Activated CD8-positive, alpha-beta memory T cell treated with anti-CD3 and anti-CD28 coated beads for 24 hours (primary cell): ENCODE measurements at regions not wholly inside any gene's neighbourhood (a gene's known extent, or its start where the extent isn't known, plus 50 kb on each side); places are given as distances from the start of the nearest gene placed in this dataset.

Source experiments
- DNase-seq: peaks from one replicate; pipeline ENCODE4 v3.0.0-alpha.2; 2020

GRCh38 chr3:153314038-153314437 lies 152.0 kb downstream of the RAP2B start:
- DNase-seq = no peak

DNA sequence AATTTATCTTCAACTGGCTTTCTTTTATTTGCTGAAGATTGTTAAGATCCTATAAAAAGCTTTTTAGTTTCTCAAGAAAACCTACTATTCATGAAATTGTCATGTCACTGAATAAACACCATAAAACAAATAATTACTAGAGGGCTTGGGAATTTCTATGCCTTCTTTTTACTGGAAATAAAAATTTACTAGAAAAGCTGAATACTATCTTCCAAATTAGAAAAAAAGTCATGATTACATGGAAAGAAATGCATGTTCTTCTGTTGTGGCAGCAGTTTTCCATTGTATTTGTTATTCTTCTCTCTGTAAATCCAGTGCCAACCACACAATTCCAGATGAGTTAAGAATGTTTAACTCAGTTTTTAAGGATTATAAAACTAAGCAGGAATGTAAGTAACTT lies 153.8 kb downstream of the RAP2B start:
- no peak for DNase-seq

GRCh38 chr3:153319705-153320554 lies 157.9 kb downstream of the RAP2B start:
- DNase-seq = no peak

- no peak for DNase-seq
Measured at GRCh38 chr3:153320585-153321128, 158.6 kb downstream of the RAP2B start.

GRCh38 chr3:153328690-153329089 lies 166.7 kb downstream of the RAP2B start:
- DNase-seq = no peak

DNA sequence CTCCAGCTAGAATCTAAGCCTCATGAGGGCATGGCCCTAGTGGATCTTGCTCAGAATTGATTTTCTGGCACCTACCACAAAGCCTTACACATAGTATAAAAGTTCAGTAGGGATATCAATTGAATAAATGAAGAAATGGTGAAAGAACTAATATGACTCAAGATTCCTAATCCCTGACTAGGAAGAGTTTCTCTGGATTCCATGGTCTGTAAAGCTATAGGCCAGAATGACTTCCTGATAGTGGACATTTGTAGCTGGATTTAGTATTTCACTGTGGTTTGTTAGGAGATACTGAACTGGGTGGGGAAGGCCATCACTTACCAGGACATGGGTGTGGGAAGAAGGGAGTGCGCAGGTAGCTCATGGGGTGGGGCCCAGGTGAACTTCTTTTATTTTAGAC lies 168.9 kb downstream of the RAP2B start:
- DNase-seq = no peak

DNA sequence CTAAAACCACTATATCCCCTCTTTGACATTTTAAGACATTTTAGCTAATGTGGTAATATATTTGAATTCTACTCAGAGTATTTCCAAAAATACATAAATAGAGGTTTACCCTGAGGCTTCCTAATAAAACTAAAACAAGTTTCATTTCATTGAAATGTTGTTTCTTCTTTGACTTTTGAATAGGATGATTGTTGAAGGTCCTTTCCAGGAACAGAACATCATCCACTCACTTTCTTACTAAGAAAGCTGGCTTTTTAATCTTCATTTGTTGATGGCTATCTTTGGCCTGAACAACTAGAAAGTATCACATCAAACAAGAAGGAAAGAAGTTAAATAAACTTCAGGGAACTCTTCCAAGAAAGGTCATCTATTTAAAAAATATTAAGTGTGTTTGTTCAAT lies 169.7 kb downstream of the RAP2B start:
- no peak for DNase-seq

DNA sequence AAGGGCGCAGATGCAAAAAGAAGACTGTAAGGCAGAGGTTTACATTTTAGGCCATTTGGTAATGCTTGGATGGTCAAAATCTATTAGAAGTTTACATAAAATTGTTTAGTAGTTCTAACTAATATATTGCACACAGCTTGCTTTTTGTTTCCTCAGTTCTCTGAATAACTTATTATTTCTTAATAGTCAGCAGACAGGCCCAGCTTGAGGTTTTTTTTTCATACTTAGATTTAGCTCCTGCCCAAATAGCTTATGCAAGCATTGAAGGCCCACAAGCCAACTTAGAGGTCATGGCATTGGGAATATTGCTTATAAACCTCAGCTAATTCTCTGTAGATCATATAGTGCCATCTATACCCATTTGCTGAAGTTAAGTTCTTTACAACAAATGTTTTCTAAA lies 172.5 kb downstream of the RAP2B start:
- no peak for DNase-seq

GRCh38 chr3:153337369-153337768 lies 175.3 kb downstream of the RAP2B start:
- DNase-seq = no peak

GRCh38 chr3:153338487-153338886 lies 176.5 kb downstream of the RAP2B start:
- no peak for DNase-seq

DNA sequence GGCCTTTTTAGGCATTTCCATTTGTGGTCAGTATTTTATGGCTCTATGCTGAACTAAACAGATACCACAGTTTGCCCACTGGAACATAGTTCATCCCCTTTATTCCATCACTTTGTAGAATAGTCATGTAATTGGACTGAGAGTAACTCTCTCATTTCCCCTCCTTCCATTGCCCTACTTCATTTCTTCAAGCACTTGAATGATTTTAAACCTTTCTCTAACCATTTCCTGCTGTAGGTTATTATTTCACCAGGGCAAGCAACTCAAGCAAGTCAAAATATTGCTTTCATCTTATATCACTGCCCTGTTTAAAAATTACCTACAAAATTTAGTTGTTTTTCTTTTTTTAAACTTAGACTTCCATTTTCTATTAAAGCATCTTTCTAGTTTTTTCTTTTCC lies 177.0 kb downstream of the RAP2B start:
- no peak for DNase-seq

GRCh38 chr3:153343988-153344782 lies 182.2 kb downstream of the RAP2B start:
- DNase-seq = no peak

DNA sequence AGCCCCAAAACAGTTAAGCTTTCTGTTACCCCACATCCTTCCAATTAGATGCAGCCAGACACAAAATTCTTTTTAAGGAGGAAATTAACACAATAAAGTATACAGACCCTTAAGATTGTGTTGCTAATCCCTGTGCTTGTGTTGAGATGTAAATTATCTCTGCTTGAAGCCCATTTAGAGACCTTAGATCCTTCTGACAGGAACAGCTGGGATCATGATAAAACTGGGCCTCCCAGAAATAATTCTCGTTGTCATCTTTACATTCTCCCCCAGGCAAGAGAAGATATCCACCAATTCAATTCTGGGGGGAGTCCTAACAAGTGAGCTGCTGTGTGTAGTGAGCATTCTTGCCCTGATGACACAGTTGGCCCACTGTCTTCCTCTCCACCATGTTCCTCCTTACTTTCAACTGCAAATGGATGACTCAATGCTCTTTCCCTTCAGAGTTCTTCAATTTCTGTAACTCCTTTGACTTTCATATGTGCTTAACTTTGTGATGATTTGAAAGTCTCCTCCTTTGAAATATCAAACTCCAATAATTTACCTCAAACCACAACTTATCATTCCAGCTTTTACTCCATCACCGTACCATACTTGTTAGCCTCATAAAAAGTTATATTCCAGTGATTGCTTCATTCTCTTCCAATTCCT lies 186.6 kb downstream of the RAP2B start:
- DNase-seq = no peak

- DNase-seq = no peak
Measured at GRCh38 chr3:153349108-153349499, 187.1 kb downstream of the RAP2B start.

GRCh38 chr3:153350420-153350819 lies 188.4 kb downstream of the RAP2B start:
- no peak for DNase-seq

DNA sequence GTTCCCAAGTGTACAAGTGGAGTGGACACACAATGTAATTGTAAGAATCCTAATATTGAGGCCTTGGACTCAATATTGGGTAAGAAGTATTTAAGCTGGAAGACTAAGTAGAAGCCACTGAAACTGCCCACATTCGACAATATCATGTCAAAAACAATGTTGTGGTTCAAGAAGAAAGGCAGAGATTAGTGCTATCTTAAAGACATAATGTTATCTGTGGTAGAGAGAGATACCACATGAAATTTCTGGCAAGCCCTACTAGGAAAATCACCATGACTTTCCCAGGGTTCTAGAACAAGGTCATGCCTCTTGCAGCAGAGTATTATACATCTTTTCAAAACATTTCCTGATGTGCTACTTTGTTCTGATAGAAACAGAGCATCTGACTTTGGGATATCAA lies 192.6 kb downstream of the RAP2B start:
- DNase-seq = no peak

DNA sequence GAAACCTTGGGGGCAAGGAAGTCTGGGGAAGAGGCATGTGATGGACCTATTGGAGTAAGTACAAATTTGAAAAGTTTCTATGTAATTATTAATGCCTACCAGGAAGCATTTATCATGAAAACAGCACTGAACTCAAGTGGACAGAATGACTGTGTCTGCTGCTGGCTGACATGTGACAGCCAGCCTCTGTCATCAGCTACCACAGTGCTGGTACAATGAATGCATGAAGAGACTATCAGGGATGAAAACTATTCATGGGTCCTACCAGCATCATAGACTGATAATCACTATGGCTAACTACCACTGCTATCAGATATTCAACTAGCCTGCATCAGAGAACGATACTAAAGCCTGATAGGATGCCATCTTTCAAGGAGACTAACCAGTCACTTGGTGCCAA lies 193.5 kb downstream of the RAP2B start:
- no peak for DNase-seq

DNA sequence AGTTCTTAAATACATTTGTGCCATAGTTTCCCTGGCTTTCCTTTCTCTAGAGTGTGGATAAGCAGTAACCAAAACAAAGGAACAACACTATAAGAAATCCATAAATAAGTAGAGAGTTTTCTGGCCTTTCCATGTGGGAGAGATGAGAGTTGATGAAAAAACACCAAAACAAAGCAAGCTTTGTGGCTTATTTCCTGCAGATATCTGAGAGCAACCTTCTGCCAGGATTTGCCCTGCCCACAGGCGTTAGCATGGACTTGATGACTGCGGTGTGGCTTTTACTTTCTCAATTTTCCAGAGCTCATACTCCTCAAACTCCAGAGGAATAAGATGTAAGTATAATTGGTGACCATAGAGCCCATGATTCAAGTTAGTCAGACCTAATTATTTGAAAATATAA lies 194.9 kb downstream of the RAP2B start:
- DNase-seq = no peak

DNA sequence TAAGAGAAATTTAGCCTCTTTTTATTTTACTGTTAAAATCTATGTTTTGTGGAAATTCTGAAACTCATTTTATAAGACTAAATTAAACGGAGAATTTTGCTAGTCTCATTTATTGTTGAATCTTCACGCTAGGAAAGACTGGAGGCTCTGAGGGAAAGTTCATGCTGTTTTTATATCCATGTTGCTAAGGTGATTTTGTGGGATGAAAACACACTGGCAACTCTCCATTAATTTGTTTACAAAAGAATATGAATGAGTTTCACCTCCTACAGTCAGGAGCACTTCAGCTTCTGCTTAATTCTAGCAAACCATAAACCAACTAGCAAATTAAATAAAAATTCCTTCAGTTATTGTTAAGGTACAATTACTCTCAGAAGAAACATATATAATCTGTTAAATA lies 195.4 kb downstream of the RAP2B start:
- no peak for DNase-seq

- DNase-seq = no peak
Measured at GRCh38 chr3:153369561-153370374, 207.7 kb downstream of the RAP2B start.

DNA sequence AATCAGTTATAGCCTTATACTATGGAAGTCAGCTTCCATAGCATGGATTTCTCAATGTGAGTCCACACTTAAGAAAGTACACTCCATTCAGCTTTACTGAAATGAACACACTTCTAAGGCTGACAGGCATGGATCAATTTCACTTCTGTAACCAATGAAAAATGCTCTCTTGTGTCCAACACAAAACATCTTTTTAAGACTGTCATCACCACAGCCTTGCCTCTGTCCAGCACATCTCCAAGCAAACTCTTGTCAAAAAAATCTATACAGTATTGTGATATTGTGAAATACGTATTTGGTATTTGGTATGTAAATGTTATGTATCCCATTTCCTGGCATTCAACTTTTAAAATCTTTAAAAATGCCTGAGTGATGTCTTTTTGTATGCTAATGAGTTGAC lies 208.7 kb downstream of the RAP2B start:
- no peak for DNase-seq

DNA sequence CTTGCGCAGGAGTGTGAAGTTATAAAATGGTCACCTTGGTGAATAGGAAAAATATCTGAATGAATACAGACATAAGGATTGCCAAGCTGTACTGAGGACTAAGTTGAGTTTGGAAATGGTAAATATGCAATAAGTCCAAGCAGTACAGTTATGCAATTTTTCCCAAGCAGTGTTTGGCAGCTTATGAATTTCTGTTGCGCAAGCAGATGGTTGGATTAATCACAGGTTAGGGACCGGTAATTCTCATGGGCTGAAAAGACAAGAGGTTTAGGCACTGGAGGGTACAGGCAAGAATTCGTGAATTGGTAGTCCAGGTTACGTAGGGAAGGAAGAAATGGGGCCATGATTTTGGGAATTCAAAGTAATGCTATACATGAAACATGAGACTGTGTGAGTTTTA lies 210.3 kb downstream of the RAP2B start:
- DNase-seq = no peak

DNA sequence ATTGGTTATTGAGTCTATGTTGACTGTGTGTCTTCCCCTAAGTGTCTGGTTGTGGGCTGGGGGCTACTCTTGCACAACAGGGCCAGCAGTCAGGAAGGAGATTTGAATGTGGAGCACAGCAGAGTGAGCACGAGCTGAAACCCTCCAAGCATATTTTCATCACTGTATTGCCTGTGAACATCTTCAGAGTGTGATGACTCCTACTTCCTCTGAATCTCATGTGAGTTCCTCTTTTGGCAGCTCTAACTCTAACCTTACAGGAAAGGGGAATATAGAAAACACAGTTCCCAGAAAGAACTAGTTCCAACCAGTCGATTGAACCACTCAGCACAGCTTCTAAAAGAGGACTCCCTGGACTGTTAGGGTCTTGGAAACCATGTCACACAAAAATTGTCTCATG lies 211.6 kb downstream of the RAP2B start:
- no peak for DNase-seq
